ENCODE measurements at regions not wholly inside any gene's neighbourhood (a gene's known extent, or its start where the extent isn't known, plus 50 kb on each side); places are given as distances from the start of the nearest gene placed in this dataset.

DNA sequence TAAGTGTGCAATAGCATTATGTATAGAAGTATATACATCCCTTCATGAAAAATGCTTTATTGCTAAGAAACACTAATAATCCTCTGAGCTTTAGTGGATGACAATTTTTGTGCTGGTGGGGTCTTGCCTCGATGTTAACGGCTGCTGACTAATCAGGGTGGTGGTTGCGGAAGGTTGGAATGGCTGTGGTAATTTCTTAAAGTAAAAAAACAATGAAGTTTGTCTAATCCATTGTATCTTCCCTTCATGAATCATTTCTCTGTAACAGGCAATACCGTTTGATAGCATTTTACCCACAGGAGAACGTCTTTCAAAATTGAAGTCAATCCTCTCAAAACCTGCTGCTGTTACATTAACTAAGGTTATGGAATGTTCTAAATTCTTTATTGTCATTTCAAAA lies 816.5 kb upstream of the GJE1 start:
- no peak for DNase-seq

DNA sequence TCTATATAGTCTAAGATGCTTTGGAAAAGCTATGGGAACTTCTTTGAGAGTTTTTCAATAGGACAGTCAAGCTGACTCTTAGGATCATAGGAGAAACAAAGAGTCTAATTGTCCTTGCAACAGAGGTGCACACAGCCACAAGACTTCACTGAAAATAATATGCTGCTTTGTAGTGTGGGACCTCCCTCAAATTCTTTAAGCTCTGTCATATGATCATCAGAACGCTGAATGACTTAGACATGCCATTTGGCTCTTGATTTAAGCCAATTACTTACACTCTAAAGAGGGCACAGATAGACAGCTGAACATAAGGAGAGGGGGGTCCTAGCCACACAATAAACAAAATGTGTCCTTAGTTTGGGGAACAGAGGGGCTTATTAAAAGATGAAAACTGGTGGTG lies 818.7 kb upstream of the GJE1 start:
- no peak for DNase-seq

DNA sequence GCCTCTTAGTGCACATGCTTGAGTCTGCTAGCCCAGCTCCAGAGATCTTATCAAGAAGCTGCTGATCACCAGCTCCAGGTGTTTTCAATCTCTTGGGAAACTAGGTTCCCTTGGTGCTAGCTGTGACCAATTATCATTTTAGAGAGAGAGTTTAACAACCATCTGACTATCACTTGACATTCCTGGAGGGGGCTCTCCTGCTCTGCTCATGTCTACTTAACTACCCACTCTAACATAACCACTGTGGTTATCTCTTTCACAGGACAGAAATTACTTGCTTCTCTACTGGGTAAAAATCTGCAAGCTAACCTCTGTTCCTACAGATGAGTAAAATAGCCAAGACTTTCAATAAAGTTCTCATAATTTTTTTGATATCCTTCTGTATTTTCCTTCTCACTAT lies 823.4 kb upstream of the GJE1 start:
- no peak for DNase-seq

DNA sequence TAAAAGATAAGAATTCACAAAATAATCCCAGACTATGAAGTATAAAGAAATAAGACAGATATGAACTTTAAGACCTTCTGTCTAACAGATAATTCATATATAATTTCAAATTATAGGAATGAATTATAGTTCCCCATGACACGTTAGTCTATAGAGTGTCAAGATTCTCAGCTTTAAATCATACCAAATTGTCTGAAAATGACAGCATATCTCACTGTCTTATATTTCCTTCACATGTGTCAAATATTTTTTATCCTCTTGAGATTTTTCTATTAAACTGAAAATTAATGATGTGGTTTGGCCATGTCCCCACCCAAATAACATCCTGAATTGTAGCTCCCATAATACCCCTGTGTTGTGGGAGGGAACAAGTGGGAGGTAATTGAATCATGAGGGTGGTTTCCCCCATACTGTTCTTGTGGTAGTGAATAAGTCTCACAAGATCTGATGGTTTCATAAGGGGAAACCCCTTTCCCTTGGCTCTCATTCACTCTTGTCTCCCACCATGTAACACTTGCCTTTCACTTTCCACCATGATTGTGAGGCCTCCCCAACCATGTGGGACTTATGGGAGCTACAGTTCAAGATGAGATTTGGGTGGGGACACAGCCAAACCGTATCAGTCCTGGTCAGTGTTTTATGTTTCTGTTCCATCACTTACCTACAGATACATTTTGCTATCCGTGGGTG lies 825.3 kb upstream of the GJE1 start:
- DNase-seq, result no peak

DNA sequence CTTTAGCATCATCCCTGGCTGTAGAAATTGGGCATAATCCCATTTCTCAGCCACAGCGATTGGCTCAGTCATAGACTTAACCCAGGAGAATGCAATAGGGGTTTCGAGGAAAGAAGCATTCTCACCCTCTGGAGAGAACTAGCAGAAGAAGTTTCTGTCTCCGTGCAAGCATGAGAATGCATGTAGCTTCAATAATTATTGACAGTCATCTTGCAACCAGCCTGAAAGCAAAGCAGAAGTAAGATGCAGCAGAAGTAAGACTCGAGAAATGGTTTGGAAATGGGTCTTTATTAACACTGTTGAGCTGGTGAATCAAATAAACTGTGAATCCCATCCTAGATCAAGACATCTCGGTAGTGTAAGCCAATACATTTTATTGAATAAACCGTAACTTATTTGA lies 828.8 kb upstream of the GJE1 start:
- no peak for DNase-seq

DNA sequence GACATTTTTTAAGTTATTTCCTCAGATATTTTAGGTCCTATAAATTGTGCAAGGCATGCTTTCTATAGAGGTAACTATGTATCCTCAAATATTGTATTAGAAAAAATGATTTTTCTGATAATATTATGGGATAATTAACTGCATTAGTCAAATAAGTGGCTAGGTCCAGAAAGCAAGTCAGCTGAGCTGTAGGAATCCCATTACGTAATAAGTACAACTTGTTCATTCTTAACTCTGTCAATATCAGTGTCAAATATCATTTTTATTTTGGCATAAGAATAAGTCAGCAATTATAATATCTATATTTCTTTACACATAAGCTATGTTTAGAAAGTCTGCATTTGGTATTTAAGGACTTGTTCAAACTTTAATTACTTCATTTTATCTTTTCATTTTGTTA lies 830.9 kb upstream of the GJE1 start:
- DNase-seq, result no peak

DNA sequence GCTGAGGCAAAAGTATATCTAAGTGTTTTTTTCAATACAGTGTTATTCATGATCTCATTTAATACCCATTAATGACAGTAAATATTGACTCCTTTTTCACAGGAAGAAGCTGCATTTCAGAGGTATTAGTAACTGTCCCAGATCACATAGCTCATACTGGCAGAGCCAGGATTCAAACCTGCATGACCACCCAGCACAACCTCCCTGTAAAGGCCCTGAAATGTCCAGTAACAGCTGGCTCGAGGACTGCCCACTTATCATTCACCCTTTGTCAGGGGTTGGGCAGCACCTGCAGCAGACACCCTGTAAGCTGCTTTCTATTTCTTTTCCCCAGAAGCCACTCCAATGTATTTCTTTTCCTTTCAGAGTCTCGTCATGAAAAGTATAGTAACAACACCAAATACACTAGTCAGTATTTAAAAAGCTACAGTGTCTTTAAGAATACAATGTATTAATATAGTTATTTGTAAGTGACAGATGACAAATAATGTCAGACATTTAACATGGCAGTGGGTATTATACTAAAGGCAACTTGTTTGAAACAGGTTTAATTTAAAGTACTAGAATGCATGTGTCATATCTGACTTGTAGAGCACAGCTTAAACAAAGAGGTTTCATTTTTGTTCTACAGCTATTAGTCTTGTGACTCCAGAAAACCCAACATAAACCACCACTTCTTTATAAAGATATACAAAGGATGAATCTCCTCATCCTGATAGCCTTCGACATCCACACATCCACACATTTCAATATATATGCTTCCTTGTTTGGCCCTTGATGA lies 841.6 kb upstream of the GJE1 start:
- DNase-seq, result no peak

DNA sequence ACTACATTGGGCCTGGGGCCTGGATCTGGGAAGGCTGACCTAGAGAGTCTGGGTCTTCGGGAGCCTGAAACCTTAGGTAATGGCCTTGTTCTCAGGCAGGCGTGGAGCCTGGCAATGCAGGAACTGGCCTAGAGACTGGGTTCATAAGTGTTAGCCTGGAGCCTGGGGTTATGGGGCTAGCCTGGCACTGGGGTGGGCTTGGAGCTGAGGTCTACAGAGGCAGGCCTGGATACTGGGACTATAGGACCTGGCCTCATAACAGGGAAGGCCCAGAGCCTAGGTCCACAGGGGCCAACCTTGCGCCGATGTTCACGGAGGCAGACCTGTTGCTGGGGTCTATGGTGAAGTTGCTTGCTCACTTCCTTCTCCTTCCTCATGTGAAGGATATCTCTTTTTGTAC lies 843.8 kb upstream of the GJE1 start:
- DNase-seq, result no peak

DNA sequence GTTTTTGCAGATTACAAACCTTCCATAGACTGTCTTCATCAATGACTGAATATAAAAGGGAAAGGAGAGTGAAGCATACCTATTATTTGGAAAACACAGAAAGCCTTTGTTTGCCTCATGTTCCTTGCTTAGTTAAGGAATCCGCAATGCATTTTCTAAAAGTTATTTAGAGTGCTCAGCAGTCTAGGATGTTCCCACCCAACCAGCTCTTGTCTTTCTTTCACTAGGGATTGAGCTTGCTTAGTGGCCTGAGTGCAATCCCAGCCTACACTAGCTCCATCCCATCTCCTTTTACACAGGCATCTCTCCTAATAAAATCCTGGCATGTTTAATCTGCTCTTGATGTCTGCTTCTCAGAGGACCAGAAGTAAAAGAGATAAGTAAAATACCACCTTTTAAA lies 850.5 kb upstream of the GJE1 start:
- no peak for DNase-seq

DNA sequence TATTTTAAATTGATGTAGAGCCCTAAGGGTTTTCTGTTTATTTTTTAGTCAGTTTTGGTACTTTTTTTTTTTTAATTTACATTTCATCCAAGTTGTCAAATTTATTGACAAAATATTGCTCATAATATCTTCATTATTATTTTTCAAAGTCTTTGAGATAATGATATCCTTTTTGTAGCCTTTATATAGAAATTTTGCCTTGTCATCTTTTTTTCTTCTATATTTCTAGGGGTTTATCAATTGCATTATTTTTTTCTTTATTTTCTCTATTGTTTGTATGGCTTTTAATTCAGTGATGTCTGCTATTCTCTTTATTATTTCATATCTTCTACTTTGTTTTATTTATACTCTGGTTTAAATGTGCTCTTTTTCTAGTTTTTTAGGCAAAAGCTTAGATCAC lies 863.0 kb upstream of the GJE1 start:
- DNase-seq, result no peak

DNA sequence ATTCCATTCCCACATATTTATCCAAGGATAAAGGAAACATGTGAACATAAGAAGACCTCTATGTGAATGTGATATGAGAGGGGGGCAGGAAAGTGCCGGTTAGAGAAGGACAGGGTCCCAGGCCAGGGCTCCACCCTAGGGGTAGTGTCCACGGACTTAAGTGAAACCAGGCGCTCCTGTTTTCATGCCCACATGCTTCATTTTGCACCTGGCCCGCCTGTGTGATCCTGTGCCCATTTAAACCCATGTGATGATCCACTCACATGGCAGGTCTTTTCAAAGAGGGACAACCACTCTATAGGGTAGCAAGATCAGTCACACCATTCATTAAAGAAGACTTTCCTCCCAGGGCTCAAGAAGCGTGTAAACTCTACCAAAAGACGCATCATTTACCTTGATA lies 865.3 kb upstream of the GJE1 start:
- no peak for DNase-seq

DNA sequence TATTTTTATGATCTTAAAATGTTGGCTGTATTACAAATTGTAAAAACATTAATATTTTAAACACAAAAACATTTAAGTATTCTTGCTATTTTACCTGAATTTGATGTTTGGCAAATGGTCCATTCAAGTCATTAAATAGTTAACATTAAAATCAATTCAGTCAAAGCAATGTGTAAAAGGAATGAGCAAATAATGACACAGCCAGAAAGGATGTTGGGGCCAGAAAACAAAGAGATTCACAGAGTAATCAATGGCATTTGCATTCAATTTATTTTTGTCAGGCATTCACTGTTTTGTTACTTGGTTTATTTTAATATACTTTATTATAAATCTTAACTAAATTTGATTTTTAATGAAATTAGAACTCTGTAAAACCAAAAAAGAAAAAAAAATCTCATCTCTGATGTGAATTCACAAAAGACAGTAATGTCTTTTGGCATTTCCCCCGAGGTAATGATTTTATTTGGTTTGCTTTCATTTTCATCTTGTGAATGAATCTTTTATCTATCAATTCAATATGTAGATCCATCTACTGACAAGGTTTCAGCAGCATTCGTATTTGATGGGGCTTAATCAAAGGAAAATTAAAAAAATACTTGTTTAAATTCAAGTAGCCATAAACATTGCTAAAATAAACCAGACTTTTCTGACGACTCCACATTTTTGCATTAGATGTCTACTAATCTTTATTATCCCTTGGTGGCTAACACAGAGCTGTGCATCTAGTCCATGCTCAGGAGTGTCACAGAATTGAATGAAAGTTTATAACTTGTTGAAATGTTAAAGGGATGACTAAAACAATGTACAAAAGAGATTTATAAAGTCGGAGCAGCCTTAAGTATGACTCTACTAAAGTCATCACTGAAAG lies 866.7 kb upstream of the GJE1 start:
- DNase-seq, result no peak

DNA sequence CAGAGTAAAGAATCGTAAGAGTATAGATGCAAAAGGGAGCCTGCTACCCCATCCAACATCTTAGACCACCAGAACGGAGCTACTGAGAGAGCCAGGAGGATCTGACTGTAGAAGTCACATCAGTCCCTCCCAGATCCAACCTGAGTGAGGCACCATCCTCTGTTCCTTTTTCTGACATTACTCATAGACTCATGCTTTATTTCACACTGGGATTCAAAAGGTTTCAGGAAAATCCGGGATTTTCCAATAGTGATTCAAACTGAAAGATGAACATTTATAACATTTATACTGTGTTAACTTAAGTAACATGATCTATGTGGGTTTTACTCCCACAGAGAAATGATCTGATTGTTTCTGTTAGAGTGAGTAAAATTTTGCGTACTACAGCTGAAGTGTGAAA lies 868.6 kb upstream of the GJE1 start:
- DNase-seq, result no peak

DNA sequence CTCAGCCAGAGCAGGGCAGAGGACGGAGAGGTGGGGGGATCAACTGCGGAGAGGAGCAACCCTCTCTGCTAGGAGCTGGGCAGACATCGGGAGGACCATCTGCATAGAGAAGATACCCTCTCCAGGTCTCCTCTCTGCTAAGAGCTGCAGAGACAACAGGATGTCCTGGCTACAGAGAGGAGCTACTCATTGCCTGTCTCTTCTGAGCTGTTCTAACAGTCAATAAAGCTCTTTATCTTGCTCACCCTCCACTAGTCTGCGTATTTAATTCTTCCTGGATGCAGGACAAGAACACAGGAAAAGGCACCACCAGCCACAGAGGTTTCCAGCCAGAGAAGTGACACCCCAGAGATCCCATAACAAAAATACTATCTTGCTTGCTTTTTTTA lies 871.1 kb upstream of the GJE1 start:
- DNase-seq, result no peak

DNA sequence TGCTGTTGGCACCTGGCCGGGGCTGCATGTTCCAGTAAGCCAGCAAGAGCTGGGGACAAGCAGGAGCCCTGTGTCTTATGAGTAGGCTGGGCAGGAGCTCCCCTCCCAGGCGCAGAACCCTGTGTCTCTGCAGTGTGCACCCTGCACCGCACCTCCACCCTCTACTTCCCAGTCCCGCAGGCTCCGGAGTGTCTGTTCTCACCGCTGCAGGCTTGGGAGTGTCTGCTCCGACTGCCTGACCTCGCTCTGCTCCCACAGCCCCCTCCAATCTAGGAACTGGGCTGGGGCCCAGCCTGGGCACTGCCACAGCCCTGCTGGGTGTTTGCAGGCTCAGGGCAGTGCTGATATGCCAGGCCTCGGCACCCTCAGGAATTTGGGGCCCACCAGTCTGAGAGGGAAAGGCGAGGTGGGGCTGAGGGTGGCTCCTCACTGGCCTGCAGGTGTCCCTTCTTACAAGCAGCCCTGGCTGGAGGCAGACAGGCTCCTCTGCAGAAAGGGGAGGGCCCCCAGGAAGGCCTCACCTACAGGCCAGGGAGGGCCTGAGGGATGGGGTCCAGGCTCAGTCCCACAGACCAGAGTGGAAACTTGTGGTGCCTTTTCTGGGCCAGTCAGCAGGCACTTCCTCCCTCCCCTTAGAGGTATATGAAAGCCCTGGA lies 871.6 kb upstream of the GJE1 start:
- DNase-seq, result no peak

DNA sequence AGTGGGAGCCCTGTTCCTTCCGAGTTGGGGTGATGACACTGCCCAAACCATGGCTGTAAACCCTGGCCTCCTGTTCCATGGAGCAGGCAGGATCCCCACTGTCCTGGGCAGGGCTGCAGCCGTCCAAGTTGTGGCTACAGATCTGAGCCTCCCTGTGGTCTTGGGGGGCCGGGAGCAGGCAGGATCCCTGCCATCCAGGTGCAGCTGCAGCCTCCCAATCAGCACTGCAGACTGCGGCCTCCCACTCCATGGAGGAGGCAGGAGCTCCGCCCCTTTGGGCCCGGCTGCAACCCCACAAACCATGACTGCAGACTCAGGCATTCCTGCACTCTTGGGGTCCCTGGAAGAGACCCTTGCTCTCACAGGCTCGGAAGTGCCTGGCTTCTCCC lies 872.1 kb upstream of the GJE1 start:
- no peak for DNase-seq

DNA sequence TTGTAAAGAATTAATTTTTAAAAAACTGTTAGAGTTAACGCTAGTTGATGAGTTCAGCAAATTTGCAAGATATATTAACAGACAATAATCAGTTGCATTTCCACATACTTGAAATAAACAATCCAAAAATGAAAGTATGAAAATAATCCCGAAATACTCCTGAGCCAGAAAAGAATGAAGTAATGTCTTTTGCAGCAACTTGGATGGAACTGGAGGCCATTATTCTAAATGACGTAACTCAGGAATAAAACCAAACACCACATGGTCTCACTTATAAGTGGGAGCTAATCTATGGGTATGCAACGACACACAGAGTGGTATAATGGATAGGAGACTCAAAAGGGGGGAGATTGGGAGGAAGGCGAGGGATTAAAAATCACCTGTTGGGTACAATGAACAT lies 872.9 kb upstream of the GJE1 start:
- DNase-seq, result no peak

DNA sequence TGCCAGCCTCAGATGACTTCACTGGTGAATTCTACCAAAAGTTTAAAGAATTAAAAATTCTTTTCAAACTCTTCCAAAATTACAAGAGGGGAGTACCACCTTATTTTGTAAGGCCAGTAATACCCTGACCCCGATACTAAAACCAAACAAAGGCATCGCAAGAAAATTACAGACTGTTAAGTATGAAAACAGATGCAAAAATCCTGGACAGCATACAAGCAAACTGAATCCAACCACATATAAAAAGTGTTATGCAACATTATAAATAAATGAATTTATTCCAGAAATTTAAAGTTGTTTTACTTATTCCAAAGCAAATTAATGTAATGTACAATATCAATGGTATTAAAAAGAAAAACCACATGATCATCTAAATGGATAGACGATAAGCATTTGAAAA lies 873.6 kb upstream of the GJE1 start:
- DNase-seq, result no peak

DNA sequence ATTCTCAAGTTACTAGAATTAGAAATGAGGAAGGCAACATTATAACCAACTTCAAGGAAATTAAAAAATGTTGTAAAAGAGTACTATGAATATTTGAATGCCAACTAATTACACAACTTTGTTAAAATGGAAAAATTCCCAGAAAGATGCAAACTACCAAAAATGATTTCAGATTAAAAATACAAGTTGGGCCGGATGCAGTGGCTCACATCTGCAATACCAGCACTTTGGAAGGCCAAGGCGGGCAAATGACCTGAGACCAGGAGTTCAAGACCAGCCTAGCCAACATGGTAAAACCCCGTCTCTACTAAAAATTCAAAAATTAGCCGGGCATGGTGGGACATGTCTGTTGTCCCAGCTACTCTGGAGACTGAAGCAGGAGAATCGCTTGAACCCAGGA lies 874.2 kb upstream of the GJE1 start:
- no peak for DNase-seq

DNA sequence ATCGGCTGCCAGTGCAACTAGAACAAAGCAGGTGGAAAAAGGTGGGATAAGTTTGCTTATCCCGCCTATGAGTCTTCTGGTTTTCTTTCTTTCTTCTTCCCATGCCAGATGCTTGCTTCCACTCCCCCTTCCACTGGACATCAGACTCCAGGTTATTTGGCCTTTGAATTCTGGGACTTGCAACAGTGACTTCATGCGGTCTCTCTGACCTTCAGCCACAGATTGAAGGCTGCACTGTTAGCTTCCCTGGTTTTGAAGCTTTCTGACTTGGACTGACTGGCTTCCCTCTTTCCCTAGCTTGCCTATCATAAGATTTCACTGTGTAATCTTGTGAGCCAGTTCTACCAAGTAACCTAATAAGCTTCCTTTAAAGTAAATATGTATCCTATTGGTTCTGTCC lies 878.4 kb upstream of the GJE1 start:
- DNase-seq, result no peak

DNA sequence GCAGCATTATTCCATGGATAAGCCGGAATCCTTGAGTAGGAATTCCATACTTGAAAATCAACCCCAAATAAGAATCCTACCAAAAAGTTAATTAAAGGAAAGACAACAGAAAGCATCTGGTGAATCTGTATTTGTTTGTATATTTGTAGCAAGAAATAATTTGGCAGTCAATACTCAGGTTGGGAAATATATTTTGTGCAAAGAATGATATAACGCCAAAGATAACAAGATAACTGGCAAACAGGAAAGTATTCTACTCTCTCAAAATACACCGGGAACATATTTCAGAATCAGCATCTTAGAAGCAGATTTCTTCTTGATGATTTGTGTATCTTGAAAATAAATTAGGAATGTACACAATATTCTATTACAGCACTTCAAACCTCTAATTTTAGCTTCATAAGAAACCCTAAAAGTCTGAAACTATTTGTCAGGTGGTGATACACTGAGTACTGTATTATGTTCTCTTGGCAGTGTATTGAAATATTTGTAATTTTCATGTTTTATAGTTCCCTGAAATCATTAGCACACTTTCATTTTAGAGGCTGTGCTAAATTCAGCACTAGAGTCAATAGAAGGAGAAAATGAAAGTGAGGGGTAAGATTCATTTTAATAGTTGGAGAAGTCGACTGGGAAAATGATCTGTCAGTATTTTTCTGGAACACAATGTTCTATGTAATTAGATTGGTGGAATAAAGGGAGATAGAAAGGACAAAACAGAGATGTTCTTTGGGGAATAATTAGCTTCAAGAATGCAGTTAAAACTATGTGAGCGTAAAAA lies 879.7 kb upstream of the GJE1 start:
- DNase-seq, result no peak

DNA sequence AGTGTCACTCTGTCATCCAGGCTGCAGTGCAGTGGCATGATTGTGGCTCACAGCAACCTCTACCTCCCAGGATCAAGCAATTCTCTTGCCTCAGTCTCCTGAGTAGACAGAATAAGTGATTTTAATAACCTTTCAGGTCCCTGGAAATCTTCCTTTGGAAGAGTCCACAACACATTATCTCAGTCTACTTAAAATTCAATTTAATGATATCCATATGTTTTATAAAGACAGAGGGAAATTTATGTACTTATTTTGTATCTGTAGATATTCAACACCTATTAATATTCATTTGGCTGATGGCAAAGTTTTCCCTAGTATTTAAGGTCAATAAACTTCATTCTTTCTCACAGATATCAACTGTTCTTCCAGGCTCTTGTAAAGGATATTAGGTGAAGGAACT lies 881.4 kb upstream of the GJE1 start:
- no peak for DNase-seq
